ENCODE measurements at regions not wholly inside any gene's neighbourhood (a gene's known extent, or its start where the extent isn't known, plus 50 kb on each side); places are given as distances from the start of the nearest gene placed in this dataset.

- no peak for TF ChIP-seq CTCF (optimal IDR thresholded peaks at IDR 0.05 in 1 of 3, IDR thresholded peaks at IDR 0.05 in 1 of 3, conservative IDR thresholded peaks at IDR 0.05 in 1 of 3; ENCODE audit: extremely low read depth in 1 of 3, insufficient read depth in 2 of 3, low read length in 3 of 3)
- H3K27ac ChIP-seq (ENCODE audit: control insufficient read depth, insufficient read depth, low read length), result no peak overlapping the region
- H3K4me3 ChIP-seq (ENCODE audit: control insufficient read depth in 2 of 3, extremely low read depth in 1 of 3, insufficient read depth in 2 of 3, low read depth in 1 of 3, low read length in 3 of 3), result no peak overlapping the region
- DNase-seq (ENCODE audit: low read depth, low spot score) (no peak), FAIRE-seq (no peak)
- no peaks in the 10 kb centered on the region for H3K36me3 ChIP-seq (ENCODE audit: control insufficient read depth in 2 of 2, extremely low read depth in 1 of 2, insufficient read depth in 2 of 2, low read length in 2 of 2)
- H3K4me1 ChIP-seq (ENCODE audit: control insufficient read depth, extremely low read depth, insufficient read depth, low read length), result no peaks in the 10 kb centered on the region
- H2AFZ ChIP-seq (ENCODE audit: control insufficient read depth, low read length), result no peak overlapping the region
- H3K9ac ChIP-seq (ENCODE audit: control insufficient read depth, extremely low read depth, insufficient read depth, low read length), result no peak overlapping the region
- no peak overlapping the region for H3K4me2 ChIP-seq (ENCODE audit: control insufficient read depth, extremely low read depth, insufficient read depth, low read depth, low read length)
- dilution Hi-C loops (cut with MboI; ENCODE audit: extremely low pct_ligation_motif_present, low sequenced_read_pairs), result no loop called here
- no peaks in the 10 kb centered on the region for H3K9me1 ChIP-seq (ENCODE audit: control insufficient read depth, extremely low read depth, insufficient read depth, low read length)
- no peaks in the 10 kb centered on the region for H4K20me1 ChIP-seq (ENCODE audit: control insufficient read depth, extremely low read depth, insufficient read depth, low read length)
- H3K27me3 ChIP-seq (ENCODE audit: control insufficient read depth, extremely low read depth, insufficient read depth, low read length), result no peaks in the 10 kb centered on the region
- H3K79me2 ChIP-seq (ENCODE audit: control insufficient read depth, insufficient read depth, low read length), result no peaks in the 10 kb centered on the region
- no peaks in the 10 kb centered on the region for H3K9me3 ChIP-seq (ENCODE audit: control insufficient read depth, low read depth, low read length)
Observed at GRCh38 chr13:67763984-67764383, 533.8 kb upstream of the PCDH9 start.

GRCh38 chr13:67763384-67763783, 533.2 kb upstream of the PCDH9 start:
- Histone ChIP-seq H3K4me3 (ENCODE audit: control insufficient read depth in 2 of 3, extremely low read depth in 1 of 3, insufficient read depth in 2 of 3, low read depth in 1 of 3, low read length in 3 of 3) (no peak overlapping the region), H3K4me2 (ENCODE audit: control insufficient read depth, extremely low read depth, insufficient read depth, low read depth, low read length) (no peak overlapping the region), H3K4me1 (ENCODE audit: control insufficient read depth, extremely low read depth, insufficient read depth, low read length) (no peaks in the 10 kb centered on the region), H2AFZ (ENCODE audit: control insufficient read depth, low read length) (no peak overlapping the region), H3K79me2 (ENCODE audit: control insufficient read depth, insufficient read depth, low read length) (no peaks in the 10 kb centered on the region), H3K9ac (ENCODE audit: control insufficient read depth, extremely low read depth, insufficient read depth, low read length) (no peak overlapping the region), H3K27me3 (ENCODE audit: control insufficient read depth, extremely low read depth, insufficient read depth, low read length) (no peaks in the 10 kb centered on the region), H3K36me3 (ENCODE audit: control insufficient read depth in 2 of 2, extremely low read depth in 1 of 2, insufficient read depth in 2 of 2, low read length in 2 of 2) (no peaks in the 10 kb centered on the region), H3K27ac (ENCODE audit: control insufficient read depth, insufficient read depth, low read length) (no peak overlapping the region), H4K20me1 (ENCODE audit: control insufficient read depth, extremely low read depth, insufficient read depth, low read length) (no peaks in the 10 kb centered on the region), H3K9me3 (ENCODE audit: control insufficient read depth, low read depth, low read length) (no peaks in the 10 kb centered on the region), H3K9me1 (ENCODE audit: control insufficient read depth, extremely low read depth, insufficient read depth, low read length) (no peaks in the 10 kb centered on the region)
- TF ChIP-seq CTCF (optimal IDR thresholded peaks at IDR 0.05 in 1 of 3, IDR thresholded peaks at IDR 0.05 in 1 of 3, conservative IDR thresholded peaks at IDR 0.05 in 1 of 3; ENCODE audit: extremely low read depth in 1 of 3, insufficient read depth in 2 of 3, low read length in 3 of 3) (no peak), EZH2 (IDR thresholded peaks at IDR 0.05; ENCODE audit: low read length) (no peak)
- dilution Hi-C loops (cut with MboI; ENCODE audit: extremely low pct_ligation_motif_present, low sequenced_read_pairs), result no loop called here
- DNase-seq (ENCODE audit: low read depth, low spot score) (no peak), FAIRE-seq (no peak)

Data from keratinocyte (primary cell).